GM12892 (cell line): ENCODE measurements at regions not wholly inside any gene's neighbourhood (a gene's known extent, or its start where the extent isn't known, plus 50 kb on each side); places are given as distances from the start of the nearest gene placed in this dataset.

Experiments
- POLR2AphosphoS5 ChIP-seq: IDR thresholded peaks from 2 replicates; pipeline ENCODE4 v1.6.1; 2011; ENCODE audit warnings: low read depth, low read length, control low read depth
- TAF1 ChIP-seq: IDR thresholded peaks from 2 replicates; pipeline ENCODE4 v1.6.1; 2011; ENCODE audit warnings: low read depth, mild to moderate bottlenecking, control low read depth, low read length, borderline replicate concordance

- TF ChIP-seq TAF1 (no peak), POLR2AphosphoS5 (no peak)
Observed at GRCh38 chr9:90062982-90063381, 458.2 kb downstream of the GADD45G start.
